ENCODE measurements at regions not wholly inside any gene's neighbourhood (a gene's known extent, or its start where the extent isn't known, plus 50 kb on each side); places are given as distances from the start of the nearest gene placed in this dataset.

GRCh38 chr1:102631691-102632090 is 476.6 kb downstream of the COL11A1 start:
- TF ChIP-seq CTCF (IDR thresholded peaks at IDR 0.05; ENCODE audit: low read length) (no peak), EZH2 (optimal IDR thresholded peaks at IDR 0.05; ENCODE audit: low read depth, low read length) (no peak), EZH2phosphoT487 (IDR thresholded peaks at IDR 0.05; ENCODE audit: low read length) (no peak)

All from MM.1S (cell line).